CD4-positive, alpha-beta T cell treated with Interleukin-21 for 1 hour (primary cell): ENCODE measurements at regions not wholly inside any gene's neighbourhood (a gene's known extent, or its start where the extent isn't known, plus 50 kb on each side); places are given as distances from the start of the nearest gene placed in this dataset.

Source experiments
- DNase-seq: peaks from one replicate; pipeline ENCODE4 v3.0.0-alpha.2; 2020

DNA sequence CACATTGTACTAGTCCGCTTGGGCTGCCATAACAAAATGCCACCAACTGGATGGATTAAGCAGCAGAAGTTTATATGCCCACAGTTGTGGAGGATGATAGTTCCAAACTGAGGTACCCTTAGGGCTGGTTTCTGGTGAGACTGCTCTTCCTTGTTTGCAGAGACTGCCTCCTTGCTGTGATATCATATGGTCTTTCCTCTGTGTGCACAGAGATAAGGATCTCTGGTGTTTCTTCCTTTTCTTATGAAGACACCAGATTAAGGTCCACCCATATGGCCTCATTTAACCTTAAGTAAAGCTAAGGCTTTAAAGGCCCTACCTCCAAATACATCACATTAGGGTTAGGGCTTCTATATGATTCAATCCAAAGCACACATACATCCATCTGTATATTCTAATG is 738.2 kb upstream of the GCFC2 start:
- no peak for DNase-seq

GRCh38 chr2:76447294-76447693 is 736.6 kb upstream of the GCFC2 start:
- no peak for DNase-seq

- DNase-seq: no peak
Observed at GRCh38 chr2:76446872-76447271, 736.2 kb upstream of the GCFC2 start.

GRCh38 chr2:76445880-76446279 is 735.2 kb upstream of the GCFC2 start:
- no peak for DNase-seq

DNA sequence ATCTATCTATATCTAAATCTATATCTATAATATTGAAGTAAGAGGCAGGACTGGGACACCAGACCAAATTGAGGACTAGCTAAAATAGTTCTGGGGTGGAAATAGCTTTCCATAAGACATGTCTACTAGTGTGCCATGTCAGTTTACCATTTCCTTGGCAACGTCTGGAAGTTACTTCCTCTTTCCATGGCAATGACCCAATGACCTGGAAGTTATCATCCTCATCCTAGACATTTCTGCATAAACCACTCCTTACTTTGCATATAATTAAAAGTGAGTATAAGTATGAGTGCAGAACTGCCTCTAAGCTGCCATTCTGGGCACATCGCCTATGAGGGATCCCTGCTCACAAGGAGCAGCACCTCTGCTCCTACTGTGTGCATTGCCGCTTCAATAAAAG is 734.0 kb upstream of the GCFC2 start:
- DNase-seq: no peak

DNA sequence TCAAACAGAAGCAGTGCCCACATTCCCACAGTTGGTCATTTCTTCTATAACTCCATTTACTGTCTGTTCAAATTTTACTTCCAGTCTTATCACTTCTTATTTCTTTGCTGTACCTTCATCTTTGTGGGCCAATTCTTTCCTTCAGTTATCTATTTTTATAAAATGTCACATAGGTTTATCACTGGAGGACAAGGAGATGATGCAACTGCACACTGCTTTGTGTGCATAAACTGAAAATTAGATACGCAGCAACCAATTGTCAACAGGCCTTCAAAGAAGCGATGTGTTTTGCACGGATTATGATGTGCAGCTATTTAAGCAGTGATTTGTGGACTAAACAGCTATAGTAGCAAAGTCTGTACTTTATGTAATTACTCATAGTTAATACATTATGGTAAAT is 726.8 kb upstream of the GCFC2 start:
- DNase-seq: no peak

DNA sequence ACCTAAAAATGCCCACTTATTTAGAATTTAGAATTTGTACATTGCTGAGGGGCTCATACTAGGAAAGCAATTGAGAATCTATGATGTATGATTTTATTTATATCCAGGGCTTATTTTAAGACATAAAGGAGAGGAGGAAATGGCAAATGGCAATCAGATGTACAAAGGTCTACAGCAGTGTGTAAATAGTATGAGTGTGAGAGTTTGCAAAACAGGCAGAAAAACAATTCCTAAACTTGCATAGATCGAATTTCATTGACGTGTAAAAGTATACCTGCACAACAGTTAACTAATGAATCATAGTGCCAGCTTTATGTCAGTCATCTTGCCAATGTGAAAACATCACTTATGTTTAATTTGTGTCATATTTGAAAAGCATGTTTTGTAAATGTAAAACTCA is 718.7 kb upstream of the GCFC2 start:
- no peak for DNase-seq

DNA sequence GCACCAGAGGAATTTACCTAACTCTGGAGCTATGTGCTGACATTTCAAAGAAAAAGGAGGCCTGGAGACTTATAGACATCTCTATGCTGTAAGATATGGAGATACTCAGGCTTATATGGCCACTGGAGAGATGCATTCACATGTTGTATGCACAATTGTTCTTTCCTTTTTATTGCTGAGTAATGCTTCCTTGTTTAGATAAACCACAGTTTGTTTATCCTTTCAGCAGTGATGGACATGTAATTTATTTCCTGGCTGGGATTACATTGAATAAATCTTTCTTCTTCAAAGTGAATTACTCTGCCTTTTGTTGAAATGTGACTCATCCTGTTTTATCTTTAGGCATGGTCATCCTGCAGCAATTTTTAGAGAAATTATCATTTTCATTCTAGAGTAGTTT is 716.7 kb upstream of the GCFC2 start:
- no peak for DNase-seq

GRCh38 chr2:76415821-76416220 is 705.1 kb upstream of the GCFC2 start:
- no peak for DNase-seq

DNA sequence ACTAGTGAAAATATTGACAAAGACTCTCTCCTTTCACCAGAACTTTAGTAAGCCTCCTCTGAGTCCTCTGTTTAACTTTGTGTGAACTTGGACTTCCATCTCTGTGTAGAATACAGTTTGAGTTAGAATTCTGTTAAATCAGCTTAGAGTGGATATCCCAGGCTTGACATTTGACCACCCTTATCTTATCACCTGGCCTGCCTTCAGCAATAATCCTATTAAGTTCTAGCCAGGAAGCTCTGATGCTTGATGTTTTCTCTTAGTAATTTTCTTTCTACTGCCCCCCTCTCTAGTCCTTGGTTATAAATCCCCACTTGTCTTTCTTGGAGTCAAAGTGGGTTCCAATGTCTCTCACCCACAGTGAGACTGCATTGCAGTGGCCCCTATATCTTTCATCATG is 702.7 kb upstream of the GCFC2 start:
- DNase-seq: no peak

- no peak for DNase-seq
Observed at GRCh38 chr2:76406134-76406855, 695.6 kb upstream of the GCFC2 start.

DNA sequence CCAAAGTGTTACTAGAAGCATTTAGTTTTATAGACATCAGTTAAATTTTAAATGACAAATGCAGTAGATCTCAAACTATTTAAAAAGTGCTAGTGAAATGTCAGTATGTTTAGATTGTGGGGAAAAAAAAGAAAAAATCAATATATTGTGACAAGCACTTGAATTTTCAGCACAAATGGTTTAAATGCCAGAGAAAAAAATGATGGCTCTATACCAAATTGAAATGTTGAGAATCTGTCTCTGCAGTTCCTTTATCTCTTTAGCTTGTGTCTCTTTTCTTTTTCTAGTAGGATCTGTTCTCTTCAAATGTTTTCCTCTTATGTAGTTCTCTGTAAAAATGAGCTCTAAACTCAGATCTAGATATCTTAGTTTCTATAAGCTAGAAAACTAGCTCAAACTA is 682.6 kb upstream of the GCFC2 start:
- no peak for DNase-seq

DNA sequence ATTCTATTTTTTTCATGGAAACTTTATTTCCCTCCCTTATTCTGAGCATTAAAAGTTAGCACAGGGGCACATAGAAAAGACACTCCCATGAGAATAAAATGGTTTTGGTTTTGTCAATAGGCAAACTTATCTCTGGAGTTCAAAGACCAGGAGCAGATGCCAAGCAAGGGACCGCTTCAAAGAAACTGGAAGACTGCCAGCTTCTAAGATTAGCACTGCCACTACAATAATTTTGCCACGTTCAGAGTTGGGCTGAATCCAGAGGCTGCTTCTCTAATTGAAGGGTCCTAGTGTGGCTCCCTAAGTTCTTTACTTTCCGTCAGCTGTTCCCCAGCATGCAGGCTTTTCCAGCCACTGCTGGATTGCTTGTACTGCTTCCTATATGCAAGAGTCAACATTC is 681.0 kb upstream of the GCFC2 start:
- DNase-seq: no peak

- DNase-seq: no peak
Observed at GRCh38 chr2:76387294-76387693, 676.6 kb upstream of the GCFC2 start.

- no peak for DNase-seq
Observed at GRCh38 chr2:76385943-76386342, 675.2 kb upstream of the GCFC2 start.

DNA sequence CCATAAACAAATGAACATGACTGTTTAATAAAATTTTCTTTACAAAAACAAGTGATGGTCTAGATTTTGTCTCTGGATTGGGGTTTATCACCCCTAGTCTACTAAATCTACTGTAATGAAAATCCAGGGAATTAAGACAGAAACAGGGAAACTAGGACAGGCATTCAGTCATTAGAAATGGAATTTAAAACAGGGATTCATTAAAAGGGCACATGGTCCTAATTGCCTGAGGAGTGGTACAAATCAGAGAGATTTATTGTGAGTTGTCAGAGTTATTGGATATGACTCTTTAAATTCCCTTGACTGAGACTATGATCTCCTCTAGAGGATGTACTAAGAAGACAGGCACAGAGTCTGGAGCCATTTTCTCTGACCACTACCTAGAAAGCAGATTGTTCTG is 670.9 kb upstream of the GCFC2 start:
- no peak for DNase-seq

DNA sequence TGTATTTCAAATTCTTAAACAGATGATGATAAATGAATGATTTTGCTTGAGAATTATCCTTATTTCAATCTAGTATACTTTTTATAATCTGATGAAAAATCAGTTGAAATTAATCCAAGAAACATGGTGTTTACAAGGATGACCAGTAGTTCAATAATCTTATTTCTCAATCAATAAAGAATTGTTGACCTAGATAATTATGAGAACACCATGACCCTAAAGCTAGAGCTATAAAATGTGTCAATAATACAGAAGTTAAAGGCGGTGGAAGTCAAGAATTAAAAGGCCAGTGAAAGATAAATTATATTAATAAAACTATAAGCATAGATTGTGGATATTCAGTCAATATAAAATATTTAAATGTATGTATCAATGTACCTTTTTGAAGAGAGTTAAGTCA is 667.4 kb upstream of the GCFC2 start:
- DNase-seq: no peak

GRCh38 chr2:76341439-76341838 is 630.7 kb upstream of the GCFC2 start:
- no peak for DNase-seq

- DNase-seq: no peak
Observed at GRCh38 chr2:76332871-76333270, 622.2 kb upstream of the GCFC2 start.

- DNase-seq: no peak
Observed at GRCh38 chr2:76330865-76331264, 620.1 kb upstream of the GCFC2 start.

- DNase-seq: no peak
Observed at GRCh38 chr2:76326636-76327035, 615.9 kb upstream of the GCFC2 start.

- no peak for DNase-seq
Observed at GRCh38 chr2:76323381-76323780, 612.7 kb upstream of the GCFC2 start.

- DNase-seq: no peak
Observed at GRCh38 chr2:76320716-76321115, 610.0 kb upstream of the GCFC2 start.

- DNase-seq: no peak
Observed at GRCh38 chr2:76318848-76319360, 608.2 kb upstream of the GCFC2 start.

- no peak for DNase-seq
Observed at GRCh38 chr2:76316691-76317090, 606.0 kb upstream of the GCFC2 start.
